Osteoblast (primary cell): ENCODE measurements at regions not wholly inside any gene's neighbourhood (a gene's known extent, or its start where the extent isn't known, plus 50 kb on each side); places are given as distances from the start of the nearest gene placed in this dataset.
A peak's percentile ranks its signal among the peaks of the same experiment; 100 is the strongest.

Experiments used
- DNase-seq: peaks from one replicate; pipeline ENCODE4 v3.0.0; 2011; ENCODE audit warnings: low spot score, mixed read lengths; ENCODE audit not compliant: insufficient read length; ENCODE audit errors: missing footprints
- H2AFZ ChIP-seq: 2 replicates; pipeline ENCODE4 v1.6.0; 2011; ENCODE audit warnings: mild to moderate bottlenecking, low read length
- H3K27ac ChIP-seq: 2 replicates; pipeline ENCODE4 v1.5.1; 2011; ENCODE audit warnings: mild to moderate bottlenecking, low read depth, low read length, moderate library complexity
- H3K27me3 ChIP-seq: 2 replicates; pipeline ENCODE4 v1.6.0; 2012; ENCODE audit warnings: mild to moderate bottlenecking, control low read depth, inconsistent platforms, low read length, moderate library complexity; ENCODE audit not compliant: insufficient read depth
- H3K36me3 ChIP-seq: 2 replicates; pipeline ENCODE4 v1.5.1; 2011; ENCODE audit warnings: mild to moderate bottlenecking, low read length, control low read depth, moderate library complexity; ENCODE audit not compliant: insufficient read depth
- H3K4me1 ChIP-seq: 2 replicates; pipeline ENCODE4 v1.5.1; 2011; ENCODE audit warnings: mild to moderate bottlenecking, low read length, control low read depth, moderate library complexity; ENCODE audit not compliant: insufficient read depth
- H3K4me2 ChIP-seq: 2 replicates; pipeline ENCODE4 v1.6.0; 2011; ENCODE audit warnings: mild to moderate bottlenecking, low read length; ENCODE audit not compliant: insufficient read depth
- H3K4me3 ChIP-seq: fragments of 200-600 bp; sonication (generic); 3 replicates; pipeline ENCODE4 v1.5.1; 2012; ENCODE audit warnings: mild to moderate bottlenecking, low read length, inconsistent platforms; ENCODE audit not compliant: insufficient read depth
- H3K79me2 ChIP-seq: 2 replicates; pipeline ENCODE4 v1.6.0; 2012; ENCODE audit warnings: mild to moderate bottlenecking, low read length, control low read depth, inconsistent platforms; ENCODE audit not compliant: insufficient read depth
- H3K9me3 ChIP-seq: 2 replicates; pipeline ENCODE4 v1.5.1; 2011; ENCODE audit warnings: low read depth, low read length, control low read depth
- H4K20me1 ChIP-seq: 2 replicates; pipeline ENCODE4 v1.6.0; 2012; ENCODE audit warnings: mild to moderate bottlenecking, low read length, control low read depth; ENCODE audit not compliant: insufficient read depth
- TF ChIP-seq, protein P1 (sequence below): IDR thresholded peaks from 2 replicates; pipeline ENCODE4 v1.5.1; 2011; ENCODE audit warnings: mild to moderate bottlenecking, low read depth, low read length, moderate library complexity; ENCODE audit errors: extremely low read depth

DNA sequence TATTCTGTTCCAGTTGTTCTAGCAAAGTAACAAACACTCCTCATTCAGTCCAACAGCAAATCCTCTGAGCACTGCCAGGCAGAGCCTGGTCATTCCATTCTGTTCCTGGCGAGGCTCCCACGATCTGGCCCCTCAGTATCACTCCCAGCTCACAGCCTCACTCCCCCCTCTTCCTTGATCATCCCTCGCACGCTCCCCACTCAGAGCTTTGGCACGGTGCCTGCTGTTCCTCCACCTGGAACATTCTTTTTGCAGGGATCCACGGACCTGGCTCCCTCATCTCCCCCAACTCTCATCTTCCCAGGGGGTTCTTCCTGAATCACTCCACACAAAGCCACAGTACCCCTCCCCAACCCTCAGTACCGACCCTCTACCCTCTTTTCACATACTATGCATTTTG is 192.3 kb downstream of the ATPSCKMT start:
- no peaks in the 10 kb centered on the region for H3K79me2 ChIP-seq
- no peaks in the 10 kb centered on the region for H3K9me3 ChIP-seq
- H4K20me1 ChIP-seq: no peaks in the 10 kb centered on the region
- no peak for DNase-seq
- H3K4me1 ChIP-seq: no peaks in the 10 kb centered on the region
- no peak overlapping the region for H3K27ac ChIP-seq
- H3K4me3 ChIP-seq: no peak overlapping the region
- no peaks in the 10 kb centered on the region for H3K27me3 ChIP-seq
- no peak overlapping the region for H3K4me2 ChIP-seq
- TF ChIP-seq, protein P1, sequence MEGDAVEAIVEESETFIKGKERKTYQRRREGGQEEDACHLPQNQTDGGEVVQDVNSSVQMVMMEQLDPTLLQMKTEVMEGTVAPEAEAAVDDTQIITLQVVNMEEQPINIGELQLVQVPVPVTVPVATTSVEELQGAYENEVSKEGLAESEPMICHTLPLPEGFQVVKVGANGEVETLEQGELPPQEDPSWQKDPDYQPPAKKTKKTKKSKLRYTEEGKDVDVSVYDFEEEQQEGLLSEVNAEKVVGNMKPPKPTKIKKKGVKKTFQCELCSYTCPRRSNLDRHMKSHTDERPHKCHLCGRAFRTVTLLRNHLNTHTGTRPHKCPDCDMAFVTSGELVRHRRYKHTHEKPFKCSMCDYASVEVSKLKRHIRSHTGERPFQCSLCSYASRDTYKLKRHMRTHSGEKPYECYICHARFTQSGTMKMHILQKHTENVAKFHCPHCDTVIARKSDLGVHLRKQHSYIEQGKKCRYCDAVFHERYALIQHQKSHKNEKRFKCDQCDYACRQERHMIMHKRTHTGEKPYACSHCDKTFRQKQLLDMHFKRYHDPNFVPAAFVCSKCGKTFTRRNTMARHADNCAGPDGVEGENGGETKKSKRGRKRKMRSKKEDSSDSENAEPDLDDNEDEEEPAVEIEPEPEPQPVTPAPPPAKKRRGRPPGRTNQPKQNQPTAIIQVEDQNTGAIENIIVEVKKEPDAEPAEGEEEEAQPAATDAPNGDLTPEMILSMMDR: no peak
- H3K36me3 ChIP-seq: no peaks in the 10 kb centered on the region
- no peak overlapping the region for H2AFZ ChIP-seq

DNA sequence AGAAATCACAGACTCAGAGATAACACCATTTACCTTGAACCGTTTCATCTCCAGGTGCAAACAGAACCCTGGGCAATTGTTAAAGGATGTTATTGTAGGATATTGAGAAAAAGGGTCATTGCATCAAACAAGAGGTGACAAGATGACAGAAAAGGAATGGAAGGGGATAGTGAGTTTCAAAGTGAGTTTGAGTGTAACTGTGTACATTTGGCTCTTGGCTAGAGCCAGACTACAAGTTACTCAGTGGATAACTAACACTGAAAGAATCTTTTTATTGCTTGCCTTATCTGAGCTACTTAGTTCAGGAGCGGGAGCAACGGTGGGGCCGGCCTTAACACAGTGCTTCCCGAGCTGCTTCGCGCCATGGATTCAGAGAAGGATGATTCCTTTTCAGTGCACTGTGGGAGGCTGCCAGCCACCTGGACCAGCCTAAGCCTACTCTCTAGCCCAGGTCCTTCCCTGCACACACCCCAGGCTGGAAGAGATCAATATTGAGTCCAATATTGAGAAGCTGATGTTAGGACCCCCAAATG is 193.4 kb downstream of the ATPSCKMT start:
- H3K4me3 ChIP-seq: no peak overlapping the region
- H3K9me3 ChIP-seq: peaks cover 2% of the 10 kb centered on the region
- no peaks in the 10 kb centered on the region for H3K4me1 ChIP-seq
- H3K27me3 ChIP-seq: no peaks in the 10 kb centered on the region
- no peak overlapping the region for H2AFZ ChIP-seq
- DNase-seq: no peak
- H3K36me3 ChIP-seq: no peaks in the 10 kb centered on the region
- no peaks in the 10 kb centered on the region for H3K79me2 ChIP-seq
- H3K27ac ChIP-seq: no peak overlapping the region
- H4K20me1 ChIP-seq: no peaks in the 10 kb centered on the region
- TF ChIP-seq, protein P1: no peak
- no peak overlapping the region for H3K4me2 ChIP-seq

DNA sequence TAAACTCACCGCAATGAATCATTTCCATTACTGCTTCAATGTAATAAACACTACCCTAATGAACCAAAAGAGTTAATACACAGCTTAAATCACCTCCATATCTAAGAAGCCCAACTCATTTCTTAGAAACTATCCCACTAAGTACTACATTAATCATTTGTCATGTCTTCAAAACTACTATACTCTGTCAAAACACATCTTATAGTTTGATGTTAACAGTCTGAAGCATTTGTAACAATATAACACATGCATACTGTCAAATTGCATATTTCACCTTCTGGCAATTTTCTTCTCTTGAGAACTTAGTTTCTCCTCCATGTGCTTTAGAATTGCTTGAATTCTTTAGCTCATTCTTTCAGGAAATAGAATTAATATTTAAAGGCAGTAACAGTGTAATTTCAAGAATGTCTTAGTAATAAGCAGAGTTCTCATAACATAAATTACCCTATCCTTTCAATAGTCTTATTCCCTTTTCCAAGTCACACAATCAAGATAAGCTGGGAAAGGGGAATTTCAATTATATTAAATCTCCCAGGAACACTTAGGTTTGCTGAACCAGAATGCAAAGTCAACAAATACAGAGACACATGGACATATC is 199.7 kb downstream of the ATPSCKMT start:
- TF ChIP-seq, protein P1: no peak
- no peaks in the 10 kb centered on the region for H3K4me1 ChIP-seq

DNA sequence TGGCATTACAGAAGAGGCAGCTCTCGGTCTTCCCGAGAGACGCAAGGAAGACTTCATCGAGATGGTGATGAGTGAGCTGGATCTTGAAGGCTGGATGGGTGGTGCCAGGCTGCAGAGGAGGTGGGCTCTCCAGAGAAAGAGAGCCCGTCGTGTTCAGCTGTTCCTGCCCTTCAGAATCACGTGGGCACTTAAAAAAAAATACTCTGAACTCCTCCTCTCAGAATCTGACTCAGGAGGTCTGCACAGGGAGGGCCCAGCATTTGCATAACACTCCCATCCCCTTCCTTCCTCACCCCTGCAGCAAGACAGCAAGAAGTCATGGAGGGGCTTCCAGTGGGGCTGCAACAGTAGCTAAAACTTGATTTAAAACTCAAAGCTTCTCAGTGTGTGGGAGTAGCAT is 203.0 kb downstream of the ATPSCKMT start:
- Histone ChIP-seq H2AFZ (peak overlapping the region; percentile 41), H3K27me3 (no peaks in the 10 kb centered on the region), H3K4me3 (no peak overlapping the region), H3K36me3 (no peaks in the 10 kb centered on the region), H3K4me2 (no peak overlapping the region), H3K79me2 (no peaks in the 10 kb centered on the region), H3K27ac (no peak overlapping the region), H3K9me3 (peaks cover 3% of the 10 kb centered on the region), H4K20me1 (no peaks in the 10 kb centered on the region), H3K4me1 (no peaks in the 10 kb centered on the region)
- TF ChIP-seq, protein P1: no peak
- no peak for DNase-seq

More for the DNA sequence above, 199.7 kb downstream of the ATPSCKMT start:
- H3K4me2 ChIP-seq: no peak overlapping the region
- no peaks in the 10 kb centered on the region for H3K36me3 ChIP-seq
- no peaks in the 10 kb centered on the region for H3K79me2 ChIP-seq
- H3K4me3 ChIP-seq: no peak overlapping the region
- no peaks in the 10 kb centered on the region for H3K27me3 ChIP-seq
- no peaks in the 10 kb centered on the region for H4K20me1 ChIP-seq
- H3K27ac ChIP-seq: no peak overlapping the region
- H2AFZ ChIP-seq: no peak overlapping the region
- DNase-seq: no peak
- H3K9me3 ChIP-seq: peaks cover 3% of the 10 kb centered on the region
